K562 (cell line): ENCODE measurements at regions not wholly inside any gene's neighbourhood (a gene's known extent, or its start where the extent isn't known, plus 50 kb on each side); places are given as distances from the start of the nearest gene placed in this dataset.
A peak's percentile ranks its signal among the peaks of the same experiment; 100 is the strongest.

ENCODE experiments used
- ATAC-seq: fragments of 200-7000 bp; cut with Tn5 transposase; 3 replicates; pipeline ENCODE4 v1.9.1; 2020; ENCODE audit warnings: moderate library complexity
- BruUV-seq: library from RNA; stranded (reverse); fragments of 400-500 nt; replicated peaks from 2 replicates; lab custom pipeline; 2021; lab: Mats Ljungman, UMichigan
- CTCF ChIA-PET: fragments of 300-600 bp; formaldehyde crosslinking; extraction: SDS; loops from one replicate; lab custom pipeline; 2021; ENCODE audit warnings: low intra/inter-chr PET ratio; lab: Yijun Ruan, JAX
- POLR2A ChIA-PET: fragments of 300-600, 350-650 bp; sonication (Branson Sonifier 250); formaldehyde crosslinking; extraction: SDS; loops from one replicate; lab custom pipeline; 2021; ENCODE audit warnings: antibody characterized with exemption, inconsistent platforms; lab: Yijun Ruan, JAX
- DNase-seq, 4 experiments: peaks; one replicate each; pipeline versions ENCODE4 v3.0.0 to v3.0.0-alpha.2; 2011 to 2018; ENCODE audit warnings: low spot score in 3 of 4, mixed read lengths in 3 of 4; ENCODE audit errors: extremely low read depth in 1 of 4
- FAIRE-seq: peaks from 2 replicates; lab custom pipeline; 2011; peaks lifted over from hg19 to GRCh38; lab: Jason Lieb, UNC
- H2AFZ ChIP-seq: 2 replicates; pipeline ENCODE4 v1.6.0; 2011; ENCODE audit warnings: low read depth, low read length, control low read depth, inconsistent platforms
- H3K27ac ChIP-seq: fragments of 200-600 bp; 3 replicates; pipeline ENCODE4 v1.8.0; 2011; ENCODE audit warnings: low read depth, mild to moderate bottlenecking, control low read depth, inconsistent platforms, low read length, moderate library complexity, mixed read lengths; ENCODE audit errors: extremely low read depth
- H3K27me3 ChIP-seq, 2 experiments: fragments of 300-600 bp in 1 of 2; 2 replicates in 1 of 2; 3 replicates in 1 of 2; pipeline versions ENCODE4 v1.6.0 to v1.8.0; 2011; ENCODE audit warnings: inconsistent platforms in 2 of 2, low read length in 2 of 2, mild to moderate bottlenecking in 1 of 2, mixed read lengths in 1 of 2, moderate library complexity in 1 of 2; ENCODE audit not compliant: control insufficient read depth in 2 of 2, insufficient read depth in 2 of 2
- H3K36me3 ChIP-seq: fragments of 300-600 bp; 3 replicates; pipeline ENCODE4 v1.8.0; 2011; ENCODE audit warnings: mild to moderate bottlenecking, low read length, inconsistent platforms; ENCODE audit not compliant: control insufficient read depth, insufficient read depth
- H3K4me1 ChIP-seq, 2 experiments: fragments of 200-600 bp in 1 of 2; replicated peaks in 1 of 2; 2 replicates in 1 of 2; 3 replicates in 1 of 2; pipeline versions ENCODE4 v1.5.1 to v1.8.0; 2011; ENCODE audit warnings: inconsistent platforms in 2 of 2, low read length in 2 of 2, mild to moderate bottlenecking in 1 of 2, mixed read lengths in 1 of 2, moderate library complexity in 1 of 2; ENCODE audit not compliant: control insufficient read depth in 2 of 2, insufficient read depth in 2 of 2
- H3K4me2 ChIP-seq: 2 replicates; pipeline ENCODE4 v1.6.1; 2011; ENCODE audit warnings: low read length, control low read depth, inconsistent platforms, mixed read lengths; ENCODE audit not compliant: insufficient read depth
- H3K4me3 ChIP-seq: fragments of 200-600 bp; sonication (generic), shearing (Covaris generic); 2 replicates; pipeline ENCODE4 v1.5.1; 2016; ENCODE audit warnings: control low read depth, inconsistent platforms
- H3K79me2 ChIP-seq: fragments of 200-600 bp; 3 replicates; pipeline ENCODE4 v1.8.0; 2011; ENCODE audit warnings: low read length, inconsistent platforms; ENCODE audit not compliant: control insufficient read depth, insufficient read depth
- H3K9ac ChIP-seq, 2 experiments: 2 replicates each; pipeline versions ENCODE4 v1.6.0 to v1.6.1; 2011; ENCODE audit warnings: low read depth in 2 of 2, low read length in 2 of 2, control low read depth in 1 of 2, inconsistent platforms in 1 of 2, mild to moderate bottlenecking in 1 of 2, mixed read lengths in 1 of 2; ENCODE audit not compliant: insufficient read depth in 1 of 2
- H3K9me1 ChIP-seq: one replicate; pipeline ENCODE4 v1.6.0; 2011; ENCODE audit warnings: inconsistent platforms, mild to moderate bottlenecking, low read length, moderate library complexity; ENCODE audit not compliant: control insufficient read depth, insufficient read depth
- H3K9me3 ChIP-seq: replicated peaks from 2 replicates; pipeline ENCODE4 v1.5.1; 2011; ENCODE audit warnings: low read depth, low read length, inconsistent platforms; ENCODE audit not compliant: control insufficient read depth, insufficient read depth
- H4K20me1 ChIP-seq: replicated peaks from 2 replicates; pipeline ENCODE4 v1.6.1; 2011; ENCODE audit warnings: low read length, inconsistent platforms, mixed read lengths; ENCODE audit not compliant: control insufficient read depth, insufficient read depth
- BHLHE40 ChIP-seq: IDR thresholded peaks from 2 replicates; pipeline ENCODE4 v1.6.1; 2011; ENCODE audit warnings: low read length, improper control_type of control experiment
- FOSL1 ChIP-seq: fragments of 200-800 bp; sonication (Bioruptor generic); conservative IDR thresholded peaks from 2 replicates; pipeline ENCODE4 v1.6.1; 2016; ENCODE audit warnings: missing genetic modification characterization, missing compliant biosample characterization
- MAFG ChIP-seq: fragments of 450-650 bp; conservative IDR thresholded peaks from 2 replicates; pipeline ENCODE4 v1.6.1; 2016; ENCODE audit warnings: missing genetic modification characterization, missing compliant biosample characterization
- POLR2H ChIP-seq: IDR thresholded peaks from 2 replicates; pipeline ENCODE4 v1.6.1; 2016; ENCODE audit warnings: missing genetic modification characterization, low read depth, mild to moderate bottlenecking, control low read depth, missing compliant biosample characterization, moderate library complexity
- SNAPC5 ChIP-seq: fragments of 250-450 bp; sonication (Bioruptor Pico); IDR thresholded peaks from 2 replicates; pipeline ENCODE4 v1.8.0; 2021; ENCODE audit warnings: moderate library complexity, mild to moderate bottlenecking, inconsistent platforms
- SRF ChIP-seq, 2 experiments: fragments of 250-450, 450-650 bp in 1 of 2; sonication (Bioruptor Pico) in 1 of 2; sonication (generic) in 1 of 2; formaldehyde crosslinking; IDR thresholded peaks; 2 replicates each; pipeline versions ENCODE4 v1.5.0 to v1.5.1; 2020 to 2022; ENCODE audit warnings: mild to moderate bottlenecking in 1 of 2, missing genetic modification reagents in 1 of 2
- WGBS: fragments of 100-300 bp; shearing (Covaris generic); methylation state at CpG from one replicate; pipeline ENCODE4 v1.1.6; 2016; ENCODE audit warnings: low coverage, mixed read lengths; ENCODE audit not compliant: insufficient coverage; ENCODE audit errors: missing lambda C conversion rate; 5-methylcytosine and 5-hydroxymethylcytosine counted together
- in situ Hi-C: fragments of 300-500 bp; cut with MboI; formaldehyde crosslinking; loops from 4 replicates; pipeline ENCODE4 v1.15.0; 2018; ENCODE audit warnings: inconsistent platforms, mixed read lengths
- intact Hi-C: fragments of 100-400 bp; cut with micrococcal nuclease; formaldehyde crosslinking; loops from 2 replicates; pipeline ENCODE4 v1.14.2; 2022

DNA sequence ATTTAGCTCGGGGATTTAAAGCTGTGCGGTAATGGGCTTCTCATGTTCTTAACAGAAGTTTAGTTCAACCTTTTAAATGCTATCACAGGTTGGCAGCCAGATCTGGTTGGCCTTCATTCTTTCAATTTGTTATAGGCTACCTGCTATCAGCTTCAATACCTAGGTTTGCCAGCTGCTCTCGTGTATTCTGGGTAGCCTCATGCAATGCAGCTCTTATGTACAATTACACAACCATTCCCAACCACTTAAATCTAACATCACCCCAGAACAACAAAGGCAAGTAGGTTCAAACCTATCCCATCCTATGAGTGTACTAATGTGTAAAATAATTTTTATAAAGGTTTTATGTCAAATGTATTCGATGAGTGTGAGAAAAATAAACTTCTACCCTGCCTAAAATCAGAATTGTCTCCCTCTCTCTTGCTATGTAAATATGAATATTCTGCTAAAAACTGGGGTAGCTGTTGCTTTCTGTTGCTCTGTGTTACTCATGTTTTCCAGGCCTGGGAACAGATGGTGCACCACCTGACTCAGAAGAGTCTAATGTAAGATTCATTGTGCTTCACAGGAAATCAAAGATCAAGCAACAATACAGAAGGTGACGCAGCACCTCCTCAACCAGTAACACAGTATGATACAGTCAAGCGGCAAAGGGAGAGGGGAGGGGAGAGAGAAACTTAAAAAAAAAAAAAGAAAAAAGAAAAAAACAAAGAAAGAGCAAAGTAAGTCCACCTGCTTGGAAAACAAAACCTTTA lies 188.6 kb downstream of the ETV1 start:
- in situ Hi-C loops, result no loop called here
- no peak overlapping the region for H3K27ac ChIP-seq
- H3K9me1 ChIP-seq, result no peaks in the 10 kb centered on the region
- intact Hi-C loops, result no loop called here
- no peak overlapping the region for H3K4me3 ChIP-seq
- ATAC-seq, result peak; percentile 39; the same call in 1 of the 3 replicates
- H3K36me3 ChIP-seq, result no peaks in the 10 kb centered on the region
- WGBS, result 17% methylated on average over 6 of the region's 6 CpGs
- no peak overlapping the region for H3K4me2 ChIP-seq
- H3K4me1 ChIP-seq, result no peaks in the 10 kb centered on the region; a peak in 1 of 5 replicates
- CTCF ChIA-PET, result no interaction called here
- H3K27me3 ChIP-seq, result no peaks in the 10 kb centered on the region
- no peaks in the 10 kb centered on the region for H4K20me1 ChIP-seq
- DNase-seq, result peak in 1 of 4 experiments; percentile 25
- TF ChIP-seq FOSL1 (tag) (peak; percentile 60), MAFG (tag) (0 out of 2 replicates have a peak, but pooled peaks have one; percentile 37), BHLHE40 (no peak)
- TF ChIP-seq, all 486 proteins: peak for 2
- Histone ChIP-seq H3K79me2 (no peaks in the 10 kb centered on the region), H2AFZ (no peak overlapping the region), H3K9me3 (no peaks in the 10 kb centered on the region), H3K9ac (no peak overlapping the region)
- POLR2A ChIA-PET, result no interaction called here
- FAIRE-seq, result no peak
- no TSS peak for BruUV-seq

DNA sequence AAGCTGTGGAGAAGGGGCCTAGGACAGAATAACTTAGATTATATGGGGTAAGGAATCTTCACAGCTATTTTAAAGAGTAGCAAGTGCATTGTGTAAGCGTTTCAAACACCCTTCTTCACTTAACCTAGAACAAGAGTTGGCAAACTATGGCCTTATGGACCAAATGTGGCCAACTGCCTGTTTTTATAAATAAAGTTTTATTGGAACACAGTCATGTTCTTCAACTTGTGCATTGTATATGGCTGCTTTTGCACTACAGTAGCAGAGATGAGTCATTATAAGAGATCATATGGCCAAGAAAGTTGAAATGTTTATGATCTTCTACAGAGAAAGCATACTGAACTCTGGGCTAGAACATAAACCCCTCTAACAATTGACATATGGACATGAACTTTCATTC lies 187.8 kb downstream of the ETV1 start:
- CTCF ChIA-PET, result no interaction called here
- H3K27me3 ChIP-seq, result no peaks in the 10 kb centered on the region
- H4K20me1 ChIP-seq, result no peaks in the 10 kb centered on the region
- H3K9me1 ChIP-seq, result no peaks in the 10 kb centered on the region
- DNase-seq, result no peak
- no TSS peak for BruUV-seq
- no peaks in the 10 kb centered on the region for H3K9me3 ChIP-seq
- POLR2A ChIA-PET, result no interaction called here
- ATAC-seq, result no peak
- no peaks in the 10 kb centered on the region for H3K79me2 ChIP-seq
- no peak overlapping the region for H3K4me2 ChIP-seq
- H3K27ac ChIP-seq, result no peak overlapping the region
- H3K36me3 ChIP-seq, result no peaks in the 10 kb centered on the region
- no peaks in the 10 kb centered on the region; a peak in 1 of 5 replicates for H3K4me1 ChIP-seq
- H3K4me3 ChIP-seq, result no peak overlapping the region
- no peak overlapping the region for H3K9ac ChIP-seq
- intact Hi-C loops, result no loop called here
- in situ Hi-C loops, result no loop called here
- WGBS, result 0% methylated on average over 1 of the region's 1 CpG
- FAIRE-seq, result no peak
- no peak overlapping the region for H2AFZ ChIP-seq
- TF ChIP-seq POLR2H (tag), result 0 out of 2 replicates have a peak, but pooled peaks have one; percentile 22
- TF ChIP-seq FOSL1 (tag), result peak; percentile 11
- no peak for TF ChIP-seq SNAPC5 (CRISPR knock-in tag)
- TF ChIP-seq SRF (CRISPR knock-in tag; IDR thresholded peaks at IDR 0.05), result no peak
